SK-N-SH (cell line): ENCODE measurements at regions not wholly inside any gene's neighbourhood (a gene's known extent, or its start where the extent isn't known, plus 50 kb on each side); places are given as distances from the start of the nearest gene placed in this dataset.

Experiments
- CTCF ChIA-PET: fragments of 300-600, 350-600 bp; formaldehyde crosslinking; extraction: SDS; loops from one replicate; lab custom pipeline; 2021; lab: Yijun Ruan, JAX
- POLR2A ChIA-PET: fragments of 350-600 bp; sonication (Branson Sonifier 250); formaldehyde crosslinking; extraction: SDS; loops from one replicate; lab custom pipeline; 2020; ENCODE audit warnings: antibody characterized with exemption, inconsistent platforms; lab: Yijun Ruan, JAX
- DNase-seq: peaks from one replicate; pipeline ENCODE4 v3.0.0; 2012
- H2AFZ ChIP-seq: fragments of 200-600 bp; sonication (generic); 2 replicates; pipeline ENCODE4 v1.8.1; 2016; ENCODE audit warnings: antibody characterized with exemption, mild to moderate bottlenecking, low read depth
- H3F3A ChIP-seq: fragments of 200-600 bp; sonication (generic); replicated peaks from 2 replicates; pipeline ENCODE3; 2016; ENCODE audit warnings: antibody characterized with exemption, mild to moderate bottlenecking; ENCODE audit not compliant: insufficient read depth
- H3K27ac ChIP-seq, 2 experiments: fragments of 200-500 bp in 1 of 2; fragments of 200-600 bp in 1 of 2; sonication (Bioruptor generic) in 1 of 2; sonication (generic), shearing (Covaris generic) in 1 of 2; 2 replicates each; pipeline versions ENCODE4 v1.5.1 to v1.6.1; 2014 to 2016; ENCODE audit warnings: low read depth in 2 of 2, inconsistent platforms in 1 of 2, low read length in 1 of 2, mild to moderate bottlenecking in 1 of 2, mixed read lengths in 1 of 2
- H3K27me3 ChIP-seq: fragments of 200-600 bp; sonication (generic), shearing (Covaris generic); 2 replicates; pipeline ENCODE4 v1.6.1; 2016; ENCODE audit warnings: mixed run types; ENCODE audit not compliant: insufficient read depth
- H3K36me3 ChIP-seq, 2 experiments: fragments of 200-500 bp in 1 of 2; fragments of 200-600 bp in 1 of 2; sonication (Bioruptor generic) in 1 of 2; sonication (generic) in 1 of 2; replicated peaks in 1 of 2; 2 replicates each; pipeline versions ENCODE3 to v1.5.1; 2014 to 2016; ENCODE audit warnings: low read length in 1 of 2, mild to moderate bottlenecking in 1 of 2; ENCODE audit not compliant: insufficient read depth in 2 of 2, control insufficient read depth in 1 of 2
- H3K4me1 ChIP-seq, 2 experiments: fragments of 200-500 bp in 1 of 2; fragments of 200-600 bp in 1 of 2; sonication (Bioruptor generic) in 1 of 2; sonication (generic), shearing (Covaris generic) in 1 of 2; 2 replicates each; pipeline versions ENCODE4 v1.5.1 to v1.6.1; 2014 to 2016; ENCODE audit warnings: low read depth in 1 of 2, low read length in 1 of 2, mixed run types in 1 of 2; ENCODE audit not compliant: insufficient read depth in 2 of 2, control insufficient read depth in 1 of 2
- H3K4me2 ChIP-seq: fragments of 200-600 bp; sonication (generic), shearing (Covaris generic); 2 replicates; pipeline ENCODE4 v1.6.1; 2017; ENCODE audit warnings: mixed run types
- H3K4me3 ChIP-seq, 2 experiments: fragments of 200-500 bp in 1 of 2; fragments of 200-600 bp in 1 of 2; sonication (Bioruptor generic) in 1 of 2; sonication (generic), shearing (Covaris generic) in 1 of 2; 2 replicates each; pipeline versions ENCODE4 v1.5.1 to v1.8.1; 2014 to 2016; ENCODE audit warnings: low read depth in 2 of 2, inconsistent platforms in 1 of 2, low read length in 1 of 2, mild to moderate bottlenecking in 1 of 2, mixed read lengths in 1 of 2, moderate library complexity in 1 of 2
- H3K79me2 ChIP-seq: fragments of 200-600 bp; sonication (generic); 2 replicates; pipeline ENCODE4 v1.8.1; 2017; ENCODE audit warnings: mild to moderate bottlenecking; ENCODE audit not compliant: insufficient read depth
- H3K9ac ChIP-seq: fragments of 200-600 bp; sonication (generic); 2 replicates; pipeline ENCODE4 v1.6.1; 2017; ENCODE audit warnings: mixed run types
- H3K9me2 ChIP-seq: fragments of 200-600 bp; sonication (generic); 2 replicates; pipeline ENCODE4 v1.6.1; 2017; ENCODE audit warnings: mixed run types
- H3K9me3 ChIP-seq: fragments of 200-600 bp; sonication (generic); 2 replicates; pipeline ENCODE4 v1.6.1; 2017; ENCODE audit warnings: mixed run types, mild to moderate bottlenecking, moderate library complexity
- H4K20me1 ChIP-seq: fragments of 200-600 bp; sonication (generic); 2 replicates; pipeline ENCODE4 v1.6.1; 2017; ENCODE audit warnings: mild to moderate bottlenecking, mixed run types; ENCODE audit not compliant: insufficient read depth
- CTCF ChIP-seq: fragments of 200-600 bp; sonication (generic); IDR thresholded peaks from 2 replicates; pipeline ENCODE4 v1.6.1; 2017; ENCODE audit warnings: antibody characterized with exemption, mild to moderate bottlenecking, moderate library complexity
- FOSL2 ChIP-seq: IDR thresholded peaks from 2 replicates; pipeline ENCODE4 v1.4.0; 2012; ENCODE audit warnings: low read depth, mild to moderate bottlenecking, moderate library complexity, borderline replicate concordance
- FOXJ3 ChIP-seq: sonication (generic); formaldehyde crosslinking; IDR thresholded peaks from 2 replicates; pipeline ENCODE4 v1.5.1; 2020; ENCODE audit warnings: mild to moderate bottlenecking, missing genetic modification reagents
- FOXM1 ChIP-seq: IDR thresholded peaks from 2 replicates; pipeline ENCODE4 v1.4.0; 2012; ENCODE audit warnings: low read depth, mild to moderate bottlenecking
- GABPA ChIP-seq: IDR thresholded peaks from 2 replicates; pipeline ENCODE4 v1.4.0; 2012; ENCODE audit warnings: low read depth, mild to moderate bottlenecking
- MEF2A ChIP-seq: IDR thresholded peaks from 2 replicates; pipeline ENCODE4 v1.4.0; 2012; ENCODE audit warnings: low read depth, borderline replicate concordance
- NFIC ChIP-seq: IDR thresholded peaks from 2 replicates; pipeline ENCODE4 v1.4.0; 2012; ENCODE audit warnings: borderline replicate concordance
- PBX3 ChIP-seq: IDR thresholded peaks from 2 replicates; pipeline ENCODE4; 2012
- RAD21 ChIP-seq: IDR thresholded peaks from 2 replicates; pipeline ENCODE4 v1.6.1; 2012; ENCODE audit warnings: mild to moderate bottlenecking, low read length
- RCOR1 ChIP-seq: fragments of 150-350 bp; IDR thresholded peaks from 2 replicates; pipeline ENCODE4 v1.6.1; 2017; ENCODE audit warnings: antibody characterized with exemption, low read length
- RXRA ChIP-seq: IDR thresholded peaks from 2 replicates; pipeline ENCODE4 v1.4.0; 2012; ENCODE audit warnings: low read depth, mild to moderate bottlenecking, borderline replicate concordance
- SIN3A ChIP-seq: IDR thresholded peaks from 2 replicates; pipeline ENCODE4 v1.6.1; 2012; ENCODE audit warnings: low read depth, mild to moderate bottlenecking, low read length, moderate library complexity, borderline replicate concordance
- SMC3 ChIP-seq: IDR thresholded peaks from 2 replicates; pipeline ENCODE4 v1.6.1; 2012; ENCODE audit warnings: low read depth, low read length, improper control_type of control experiment
- TAF1 ChIP-seq: IDR thresholded peaks from 2 replicates; pipeline ENCODE4 v1.6.1; 2012; ENCODE audit warnings: low read depth, mild to moderate bottlenecking, low read length, moderate library complexity, borderline replicate concordance
- TCF12 ChIP-seq: IDR thresholded peaks from 2 replicates; pipeline ENCODE4 v1.4.0; 2012
- TEAD4 ChIP-seq: IDR thresholded peaks from 2 replicates; pipeline ENCODE4 v1.4.0; 2012; ENCODE audit warnings: mild to moderate bottlenecking, borderline replicate concordance; ENCODE audit not compliant: insufficient read depth
- USF1 ChIP-seq: IDR thresholded peaks from 2 replicates; pipeline ENCODE4 v1.4.0; 2012; ENCODE audit warnings: low read depth, borderline replicate concordance
- USF2 ChIP-seq: fragments of 150-350 bp; IDR thresholded peaks from 2 replicates; pipeline ENCODE4 v1.6.1; 2017; ENCODE audit warnings: antibody characterized with exemption, low read length, low read depth, borderline replicate concordance
- ZBTB33 ChIP-seq: IDR thresholded peaks from 2 replicates; pipeline ENCODE4 v1.4.0; 2012; ENCODE audit warnings: low read depth, borderline replicate concordance
- WGBS: methylation state at CpG from one replicate; pipeline ENCODE4 v1.1.6; 2017; ENCODE audit warnings: low lambda C conversion rate; 5-methylcytosine and 5-hydroxymethylcytosine counted together

- TF ChIP-seq CTCF (no peak), USF2 (no peak)
Measured at GRCh38 chr4:188254211-188254610, 115.0 kb downstream of the TRIML1 start (continued).

- no peaks in the 10 kb centered on the region for H3K36me3 ChIP-seq
- no peak overlapping the region for H3K9ac ChIP-seq
- TF ChIP-seq NFIC = no peak
- no peak for TF ChIP-seq FOSL2
- TF ChIP-seq TCF12 = no peak
- TF ChIP-seq TEAD4 = no peak
- TF ChIP-seq FOXJ3 (CRISPR knock-in tag) = no peak
- no peak for TF ChIP-seq MEF2A
- TF ChIP-seq ZBTB33 = no peak
- TF ChIP-seq RCOR1 = no peak
- TF ChIP-seq PBX3 = no peak
- no peak for TF ChIP-seq RXRA
- TF ChIP-seq TAF1 = no peak
- TF ChIP-seq RAD21 = no peak
- no peak for TF ChIP-seq SIN3A
- no peak for TF ChIP-seq USF1
- TF ChIP-seq SMC3 = no peak
- no peak for TF ChIP-seq GABPA
- no peak for TF ChIP-seq FOXM1
- no peak overlapping the region for H3K27ac ChIP-seq
- no peaks in the 10 kb centered on the region for H3K9me3 ChIP-seq
- H4K20me1 ChIP-seq = no peaks in the 10 kb centered on the region
- no peak overlapping the region for H2AFZ ChIP-seq
- H3F3A ChIP-seq = no peaks in the 10 kb centered on the region
- no peak overlapping the region for H3K4me3 ChIP-seq
- no peak overlapping the region for H3K4me2 ChIP-seq
- H3K9me2 ChIP-seq = no peaks in the 10 kb centered on the region
- WGBS = 37% methylated on average over 10 of the region's 10 CpGs
- H3K79me2 ChIP-seq = no peaks in the 10 kb centered on the region
- H3K4me1 ChIP-seq = no peaks in the 10 kb centered on the region
- no peaks in the 10 kb centered on the region for H3K27me3 ChIP-seq
- no peak for DNase-seq
- CTCF ChIA-PET = no interaction called here
- POLR2A ChIA-PET = no interaction called here
Measured at GRCh38 chr4:188262464-188262863, 123.2 kb downstream of the TRIML1 start.
